Keratinocyte (primary cell): ENCODE measurements at regions not wholly inside any gene's neighbourhood (a gene's known extent, or its start where the extent isn't known, plus 50 kb on each side); places are given as distances from the start of the nearest gene placed in this dataset.

ENCODE experiments used
- DNase-seq: peaks from one replicate; pipeline ENCODE4 v3.0.0-alpha.2; 2011; ENCODE audit warnings: low read depth, missing footprints, low spot score
- FAIRE-seq: peaks from 2 replicates; lab custom pipeline; 2011; peaks lifted over from hg19 to GRCh38; lab: Jason Lieb, UNC
- H2AFZ ChIP-seq: 2 replicates; pipeline ENCODE4 v1.6.0; 2012; ENCODE audit warnings: low read length, control low read depth, inconsistent platforms; ENCODE audit not compliant: control insufficient read depth
- H3K27ac ChIP-seq: 2 replicates; pipeline ENCODE4 v1.5.1; 2011; ENCODE audit warnings: low read length; ENCODE audit not compliant: control insufficient read depth, insufficient read depth
- H3K27me3 ChIP-seq: 3 replicates; pipeline ENCODE4 v1.6.0; 2011; ENCODE audit warnings: low read length; ENCODE audit not compliant: control insufficient read depth, insufficient read depth; ENCODE audit errors: extremely low read depth
- H3K36me3 ChIP-seq, 2 experiments: 2 replicates in 1 of 2; 3 replicates in 1 of 2; pipeline ENCODE4 v1.5.1; 2011; ENCODE audit warnings: low read length in 2 of 2, mild to moderate bottlenecking in 1 of 2; ENCODE audit not compliant: control insufficient read depth in 2 of 2, insufficient read depth in 2 of 2; ENCODE audit errors: extremely low read depth in 1 of 2
- H3K4me1 ChIP-seq: 3 replicates; pipeline ENCODE4 v1.5.1; 2011; ENCODE audit warnings: low read length; ENCODE audit not compliant: control insufficient read depth, insufficient read depth; ENCODE audit errors: extremely low read depth
- H3K4me2 ChIP-seq: 3 replicates; pipeline ENCODE4 v1.6.0; 2011; ENCODE audit warnings: low read depth, low read length; ENCODE audit not compliant: control insufficient read depth, insufficient read depth; ENCODE audit errors: extremely low read depth
- H3K4me3 ChIP-seq, 3 experiments: fragments of 200-600 bp in 1 of 3; sonication (generic) in 1 of 3; 2 replicates in 2 of 3; 3 replicates in 1 of 3; pipeline ENCODE4 v1.5.1; 2011 to 2016; ENCODE audit warnings: low read length in 3 of 3, mild to moderate bottlenecking in 3 of 3, control low read depth in 2 of 3, inconsistent platforms in 1 of 3, low read depth in 1 of 3, mixed read lengths in 1 of 3, mixed run types in 1 of 3, moderate library complexity in 1 of 3; ENCODE audit not compliant: control insufficient read depth in 2 of 3, insufficient read depth in 2 of 3; ENCODE audit errors: extremely low read depth in 1 of 3
- H3K79me2 ChIP-seq: 2 replicates; pipeline ENCODE4 v1.6.0; 2012; ENCODE audit warnings: low read length; ENCODE audit not compliant: control insufficient read depth, insufficient read depth
- H3K9ac ChIP-seq: 3 replicates; pipeline ENCODE4 v1.6.0; 2011; ENCODE audit warnings: low read length; ENCODE audit not compliant: control insufficient read depth, insufficient read depth; ENCODE audit errors: extremely low read depth
- H3K9me1 ChIP-seq: 3 replicates; pipeline ENCODE4 v1.6.0; 2011; ENCODE audit warnings: low read length; ENCODE audit not compliant: control insufficient read depth, insufficient read depth; ENCODE audit errors: extremely low read depth
- H3K9me3 ChIP-seq: 2 replicates; pipeline ENCODE4 v1.5.1; 2012; ENCODE audit warnings: low read depth, low read length; ENCODE audit not compliant: control insufficient read depth
- H4K20me1 ChIP-seq: 3 replicates; pipeline ENCODE4 v1.6.0; 2011; ENCODE audit warnings: low read length; ENCODE audit not compliant: control insufficient read depth, insufficient read depth; ENCODE audit errors: extremely low read depth
- EZH2 ChIP-seq: IDR thresholded peaks from one replicate; pipeline ENCODE4 v1.6.1; 2012; ENCODE audit warnings: inconsistent platforms, mild to moderate bottlenecking, low read length, moderate library complexity
- dilution Hi-C: fragments of 300-500 bp; cut with MboI; formaldehyde crosslinking; loops from one replicate; pipeline ENCODE4 v1.7.0; 2020; ENCODE audit warnings: low sequenced_read_pairs; ENCODE audit not compliant: extremely low pct_ligation_motif_present
- TF ChIP-seq, protein P1 (sequence below), 3 experiments: IDR thresholded peaks in 1 of 3; conservative IDR thresholded peaks in 1 of 3; optimal IDR thresholded peaks in 1 of 3; 2 replicates in 2 of 3; 3 replicates in 1 of 3; pipeline versions ENCODE3 to v1.5.1; 2011; ENCODE audit warnings: low read length in 3 of 3, mild to moderate bottlenecking in 3 of 3, moderate library complexity in 2 of 3, control low read depth in 1 of 3, inconsistent platforms in 1 of 3; ENCODE audit not compliant: insufficient read depth in 2 of 3; ENCODE audit errors: extremely low read depth in 1 of 3

DNA sequence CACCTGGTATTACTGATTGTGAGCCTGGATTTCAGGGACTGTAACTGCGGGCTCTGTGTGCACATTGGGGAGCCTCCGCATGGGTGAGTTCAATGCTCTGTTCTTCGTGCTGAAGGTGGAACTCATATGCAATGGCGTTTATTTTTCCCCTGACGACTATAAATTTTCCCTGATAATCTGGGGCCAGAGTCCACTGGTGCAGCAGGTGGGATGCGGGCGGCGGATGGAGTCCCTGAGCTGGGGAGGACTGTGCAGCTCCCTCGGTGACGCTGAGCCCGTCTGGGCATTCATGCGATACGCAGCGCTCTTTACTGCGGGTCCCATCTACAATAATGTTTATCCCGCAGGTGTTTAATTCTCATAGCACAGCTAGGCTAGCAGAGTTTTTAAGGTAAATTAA, 181.6 kb upstream of the ALKAL2 start:
- FAIRE-seq (no peak), DNase-seq (no peak)
- H3K4me1 ChIP-seq: no peaks in the 10 kb centered on the region
- no peak overlapping the region for H3K4me3 ChIP-seq
- TF ChIP-seq, protein P1, sequence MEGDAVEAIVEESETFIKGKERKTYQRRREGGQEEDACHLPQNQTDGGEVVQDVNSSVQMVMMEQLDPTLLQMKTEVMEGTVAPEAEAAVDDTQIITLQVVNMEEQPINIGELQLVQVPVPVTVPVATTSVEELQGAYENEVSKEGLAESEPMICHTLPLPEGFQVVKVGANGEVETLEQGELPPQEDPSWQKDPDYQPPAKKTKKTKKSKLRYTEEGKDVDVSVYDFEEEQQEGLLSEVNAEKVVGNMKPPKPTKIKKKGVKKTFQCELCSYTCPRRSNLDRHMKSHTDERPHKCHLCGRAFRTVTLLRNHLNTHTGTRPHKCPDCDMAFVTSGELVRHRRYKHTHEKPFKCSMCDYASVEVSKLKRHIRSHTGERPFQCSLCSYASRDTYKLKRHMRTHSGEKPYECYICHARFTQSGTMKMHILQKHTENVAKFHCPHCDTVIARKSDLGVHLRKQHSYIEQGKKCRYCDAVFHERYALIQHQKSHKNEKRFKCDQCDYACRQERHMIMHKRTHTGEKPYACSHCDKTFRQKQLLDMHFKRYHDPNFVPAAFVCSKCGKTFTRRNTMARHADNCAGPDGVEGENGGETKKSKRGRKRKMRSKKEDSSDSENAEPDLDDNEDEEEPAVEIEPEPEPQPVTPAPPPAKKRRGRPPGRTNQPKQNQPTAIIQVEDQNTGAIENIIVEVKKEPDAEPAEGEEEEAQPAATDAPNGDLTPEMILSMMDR (optimal IDR thresholded peaks at IDR 0.05 in 1 of 3, IDR thresholded peaks at IDR 0.05 in 1 of 3, conservative IDR thresholded peaks at IDR 0.05 in 1 of 3; ENCODE audit: extremely low read depth in 1 of 3, insufficient read depth in 2 of 3, low read length in 3 of 3): no peak
- TF ChIP-seq EZH2: no peak
- H2AFZ ChIP-seq: no peak overlapping the region
- no peak overlapping the region for H3K27ac ChIP-seq
- no peak overlapping the region for H3K4me2 ChIP-seq
- dilution Hi-C loops: no loop called here
- no peaks in the 10 kb centered on the region for H3K9me3 ChIP-seq
- H3K27me3 ChIP-seq: peaks cover 17% of the 10 kb centered on the region
- no peaks in the 10 kb centered on the region for H3K36me3 ChIP-seq
- no peaks in the 10 kb centered on the region for H4K20me1 ChIP-seq
- no peak overlapping the region for H3K9ac ChIP-seq
- H3K9me1 ChIP-seq: no peaks in the 10 kb centered on the region
- H3K79me2 ChIP-seq: no peaks in the 10 kb centered on the region

DNA sequence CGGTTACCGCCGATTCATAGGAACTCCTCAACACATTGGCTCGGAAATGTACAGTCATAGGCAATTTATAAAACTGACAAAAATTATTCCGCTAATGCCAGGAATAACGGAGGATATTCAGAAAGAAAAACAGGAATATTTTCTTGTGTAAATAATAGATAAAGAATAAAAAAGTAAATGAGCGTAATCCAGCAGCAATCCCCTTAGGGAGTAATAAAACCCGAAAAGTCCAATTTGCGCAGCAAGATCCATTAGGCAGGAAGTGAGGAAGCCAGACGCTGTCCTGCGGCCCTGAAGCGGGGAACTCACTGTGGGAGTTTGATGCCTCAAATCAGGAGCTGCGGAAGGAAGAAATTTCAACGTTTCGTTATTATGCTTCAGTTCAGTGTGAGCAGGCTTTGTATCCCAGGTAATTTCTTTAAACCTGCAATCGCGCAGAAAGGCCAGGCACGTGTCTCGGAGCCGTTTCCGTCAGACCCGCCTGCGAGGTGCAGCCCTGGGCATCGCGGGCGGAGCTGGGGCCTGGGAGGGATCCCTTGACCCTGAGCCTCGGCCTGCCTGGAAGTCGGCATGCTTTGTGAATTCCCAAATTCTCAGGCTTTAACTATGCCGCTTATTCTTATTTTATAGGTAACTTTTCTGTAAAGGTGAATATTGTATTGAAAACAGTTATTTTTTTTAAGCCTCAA, 180.9 kb upstream of the ALKAL2 start:
- no peak for DNase-seq
- Histone ChIP-seq H3K27me3 (peaks cover 17% of the 10 kb centered on the region), H3K9me1 (no peaks in the 10 kb centered on the region), H3K9me3 (no peaks in the 10 kb centered on the region), H4K20me1 (no peaks in the 10 kb centered on the region), H3K36me3 (no peaks in the 10 kb centered on the region), H3K27ac (no peak overlapping the region), H3K4me2 (no peak overlapping the region), H3K4me1 (no peaks in the 10 kb centered on the region), H3K79me2 (no peaks in the 10 kb centered on the region), H3K4me3 (no peak overlapping the region), H3K9ac (no peak overlapping the region), H2AFZ (no peak overlapping the region)
- dilution Hi-C loops: no loop called here
- no peak for FAIRE-seq
- TF ChIP-seq, protein P1 (optimal IDR thresholded peaks at IDR 0.05 in 1 of 3, IDR thresholded peaks at IDR 0.05 in 1 of 3, conservative IDR thresholded peaks at IDR 0.05 in 1 of 3; ENCODE audit: extremely low read depth in 1 of 3, insufficient read depth in 2 of 3, low read length in 3 of 3): no peak
- no peak for TF ChIP-seq EZH2
